ENCODE measurements at regions not wholly inside any gene's neighbourhood (a gene's known extent, or its start where the extent isn't known, plus 50 kb on each side); places are given as distances from the start of the nearest gene placed in this dataset.

DNA sequence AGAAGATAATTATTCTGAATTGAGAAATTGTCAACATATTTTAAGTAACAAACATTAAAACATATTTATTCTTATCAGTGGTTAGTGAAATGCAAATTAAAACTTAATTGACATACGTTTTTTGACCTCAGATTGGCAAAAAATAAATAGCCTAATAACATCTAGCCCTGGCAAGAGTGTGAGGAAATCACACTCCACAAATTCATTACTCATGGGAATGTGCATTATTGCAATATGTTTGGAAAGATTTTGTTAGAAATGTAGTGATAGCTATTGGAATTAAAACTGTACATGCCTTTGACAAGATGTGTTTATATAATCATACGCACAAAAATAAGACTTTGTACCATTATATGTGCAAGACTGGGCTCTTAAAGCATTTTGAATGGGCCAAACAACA, 168.6 kb downstream of the KITLG start:
- no peaks in the 10 kb centered on the region for H3K9me3 ChIP-seq (ENCODE audit: severe bottlenecking)
- H3K4me3 ChIP-seq (ENCODE audit: low read depth, low read length) = no peak overlapping the region
- peaks cover 7% of the 10 kb centered on the region for H3K27me3 ChIP-seq (ENCODE audit: insufficient read depth, low read depth, severe bottlenecking)
- TF ChIP-seq, protein P1, sequence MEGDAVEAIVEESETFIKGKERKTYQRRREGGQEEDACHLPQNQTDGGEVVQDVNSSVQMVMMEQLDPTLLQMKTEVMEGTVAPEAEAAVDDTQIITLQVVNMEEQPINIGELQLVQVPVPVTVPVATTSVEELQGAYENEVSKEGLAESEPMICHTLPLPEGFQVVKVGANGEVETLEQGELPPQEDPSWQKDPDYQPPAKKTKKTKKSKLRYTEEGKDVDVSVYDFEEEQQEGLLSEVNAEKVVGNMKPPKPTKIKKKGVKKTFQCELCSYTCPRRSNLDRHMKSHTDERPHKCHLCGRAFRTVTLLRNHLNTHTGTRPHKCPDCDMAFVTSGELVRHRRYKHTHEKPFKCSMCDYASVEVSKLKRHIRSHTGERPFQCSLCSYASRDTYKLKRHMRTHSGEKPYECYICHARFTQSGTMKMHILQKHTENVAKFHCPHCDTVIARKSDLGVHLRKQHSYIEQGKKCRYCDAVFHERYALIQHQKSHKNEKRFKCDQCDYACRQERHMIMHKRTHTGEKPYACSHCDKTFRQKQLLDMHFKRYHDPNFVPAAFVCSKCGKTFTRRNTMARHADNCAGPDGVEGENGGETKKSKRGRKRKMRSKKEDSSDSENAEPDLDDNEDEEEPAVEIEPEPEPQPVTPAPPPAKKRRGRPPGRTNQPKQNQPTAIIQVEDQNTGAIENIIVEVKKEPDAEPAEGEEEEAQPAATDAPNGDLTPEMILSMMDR (IDR thresholded peaks at IDR 0.05; ENCODE audit: low read depth, low read length) = no peak
- no peak overlapping the region for H3K27ac ChIP-seq
- DNase-seq = no peak
- H3K36me3 ChIP-seq = no peaks in the 10 kb centered on the region

DNA sequence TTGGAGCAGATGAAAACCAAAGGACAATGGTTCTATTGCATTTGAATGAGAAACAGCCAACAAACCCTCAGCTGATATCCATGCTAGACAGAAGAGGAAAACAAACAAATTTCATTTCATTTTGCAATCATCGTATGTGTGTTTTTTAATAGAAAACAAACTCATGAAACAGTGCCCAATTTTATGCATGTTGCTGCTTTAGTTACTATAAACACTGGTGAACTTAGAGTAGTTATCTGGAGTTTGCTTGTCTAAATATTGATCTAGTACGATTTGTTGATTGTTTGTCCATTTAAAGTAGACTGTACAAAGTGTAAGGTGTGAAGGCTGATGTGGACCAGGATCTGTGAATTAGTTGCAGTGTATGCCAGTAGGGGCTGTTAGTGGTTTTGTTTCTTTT, 166.6 kb downstream of the KITLG start:
- H3K27ac ChIP-seq = no peak overlapping the region
- no peaks in the 10 kb centered on the region for H3K36me3 ChIP-seq
- H3K27me3 ChIP-seq (ENCODE audit: insufficient read depth, low read depth, severe bottlenecking) = peaks cover 7% of the 10 kb centered on the region
- no peak for DNase-seq
- TF ChIP-seq, protein P1 (IDR thresholded peaks at IDR 0.05; ENCODE audit: low read depth, low read length) = no peak
- no peak overlapping the region for H3K4me3 ChIP-seq (ENCODE audit: low read depth, low read length)
- H3K9me3 ChIP-seq (ENCODE audit: severe bottlenecking) = no peaks in the 10 kb centered on the region

DNA sequence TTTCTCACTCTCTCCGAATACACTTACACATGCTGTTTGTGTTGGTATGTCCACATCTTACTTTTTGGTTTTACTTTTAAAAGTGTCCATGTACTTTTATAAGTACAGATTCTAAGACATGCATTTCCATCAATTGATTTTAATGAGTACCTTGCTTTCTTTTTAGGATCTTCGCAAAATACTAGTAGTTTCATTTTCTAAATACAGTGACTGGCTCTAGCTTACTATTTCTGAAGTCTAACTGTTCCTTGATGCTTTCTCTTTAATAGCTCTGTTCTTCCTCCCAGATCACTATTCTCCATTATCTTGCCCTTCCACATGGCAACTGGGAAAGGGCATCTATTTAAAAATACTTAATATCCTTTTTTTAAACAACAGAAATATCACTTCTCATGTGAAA, 164.1 kb downstream of the KITLG start:
- no peak overlapping the region for H3K4me3 ChIP-seq (ENCODE audit: low read depth, low read length)
- no peaks in the 10 kb centered on the region for H3K36me3 ChIP-seq
- H3K27me3 ChIP-seq (ENCODE audit: insufficient read depth, low read depth, severe bottlenecking) = peaks cover 6% of the 10 kb centered on the region
- no peaks in the 10 kb centered on the region for H3K9me3 ChIP-seq (ENCODE audit: severe bottlenecking)
- H3K27ac ChIP-seq = no peak overlapping the region
- no peak for DNase-seq
- TF ChIP-seq, protein P1 (IDR thresholded peaks at IDR 0.05; ENCODE audit: low read depth, low read length) = no peak

DNA sequence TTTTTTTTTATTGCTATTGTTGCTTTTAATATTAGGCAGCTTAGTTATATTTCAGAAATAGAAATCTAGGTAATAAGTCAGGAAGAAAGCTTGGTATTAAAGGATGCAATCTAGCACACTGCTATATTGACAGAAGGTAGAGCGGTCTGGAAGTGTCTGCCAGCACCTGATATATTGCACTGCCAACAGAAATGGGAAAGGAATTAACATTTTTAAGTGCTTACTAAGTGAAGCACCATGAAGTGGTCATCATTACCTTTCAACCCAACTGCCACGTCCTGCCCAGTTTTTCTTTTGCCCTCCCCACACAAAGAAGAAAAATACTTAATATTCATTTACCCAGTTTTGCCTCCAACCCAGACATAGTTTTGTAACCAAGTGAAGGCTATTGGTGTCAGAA, 163.5 kb downstream of the KITLG start:
- no peak overlapping the region for H3K4me3 ChIP-seq (ENCODE audit: low read depth, low read length)
- H3K9me3 ChIP-seq (ENCODE audit: severe bottlenecking) = no peaks in the 10 kb centered on the region
- DNase-seq = no peak
- H3K27ac ChIP-seq = no peak overlapping the region
- TF ChIP-seq, protein P1 (IDR thresholded peaks at IDR 0.05; ENCODE audit: low read depth, low read length) = no peak
- H3K36me3 ChIP-seq = no peaks in the 10 kb centered on the region
- H3K27me3 ChIP-seq (ENCODE audit: insufficient read depth, low read depth, severe bottlenecking) = peaks cover 6% of the 10 kb centered on the region

DNA sequence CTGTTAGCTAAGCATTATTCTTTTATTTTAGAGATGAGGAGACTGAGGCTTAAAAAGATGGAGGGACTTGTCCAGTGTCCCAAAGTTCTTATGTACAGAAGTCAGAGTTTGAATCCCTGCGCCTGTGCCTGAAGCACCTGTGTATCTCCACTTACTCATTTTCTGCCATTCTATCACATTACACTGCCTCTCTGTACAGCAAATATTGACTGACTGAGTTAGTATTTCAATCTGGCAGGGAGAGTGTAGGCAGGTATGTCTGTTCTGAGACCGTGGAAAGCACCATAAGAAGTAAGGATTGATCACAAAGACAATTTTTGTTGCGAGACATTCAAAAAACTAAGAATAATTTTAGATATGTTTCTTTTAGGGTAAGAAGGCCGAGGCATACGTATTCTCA, 162.7 kb downstream of the KITLG start:
- TF ChIP-seq, protein P1 (IDR thresholded peaks at IDR 0.05; ENCODE audit: low read depth, low read length) = no peak
- no peaks in the 10 kb centered on the region for H3K36me3 ChIP-seq
- H3K27me3 ChIP-seq (ENCODE audit: insufficient read depth, low read depth, severe bottlenecking) = peaks cover 10% of the 10 kb centered on the region
- DNase-seq = no peak
- H3K27ac ChIP-seq = no peak overlapping the region
- H3K4me3 ChIP-seq (ENCODE audit: low read depth, low read length) = no peak overlapping the region
- no peaks in the 10 kb centered on the region for H3K9me3 ChIP-seq (ENCODE audit: severe bottlenecking)

DNA sequence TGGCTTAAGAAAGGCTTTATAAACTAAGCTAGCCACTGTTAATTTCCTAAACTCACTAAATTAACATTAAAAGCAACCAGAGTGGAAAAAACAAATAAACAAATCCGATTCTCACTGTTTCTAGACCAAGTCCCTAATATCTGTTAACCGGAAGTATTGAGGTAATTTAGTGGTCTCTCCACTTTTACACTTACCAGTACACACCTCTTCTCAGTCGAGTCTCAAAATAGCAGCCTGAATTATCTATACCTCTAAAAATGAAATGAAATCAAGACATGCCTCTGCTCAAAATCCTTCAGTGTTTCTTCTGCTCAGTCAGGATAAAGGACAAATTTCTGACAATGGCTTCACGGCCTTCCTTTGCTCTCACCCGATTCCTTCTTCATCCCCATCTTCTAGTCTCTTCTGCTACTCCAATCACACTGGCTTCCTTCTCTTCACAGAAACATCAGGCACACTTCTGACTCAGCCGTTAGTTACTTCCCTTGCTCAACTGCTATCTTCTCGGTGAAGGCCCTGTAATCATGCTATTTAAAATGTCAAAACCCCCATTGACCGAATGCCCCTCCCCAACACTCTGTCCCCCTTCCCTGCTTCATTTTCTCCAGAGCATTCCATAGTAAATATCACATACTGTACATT, 161.3 kb downstream of the KITLG start:
- H3K9me3 ChIP-seq (ENCODE audit: severe bottlenecking) = no peaks in the 10 kb centered on the region
- H3K27ac ChIP-seq = no peak overlapping the region
- H3K4me3 ChIP-seq (ENCODE audit: low read depth, low read length) = no peak overlapping the region

More for the DNA sequence above, 161.3 kb downstream of the KITLG start:
- Histone ChIP-seq H3K27me3 (ENCODE audit: insufficient read depth, low read depth, severe bottlenecking) (peaks cover 12% of the 10 kb centered on the region), H3K36me3 (no peaks in the 10 kb centered on the region)
- DNase-seq = no peak
- TF ChIP-seq, protein P1 (IDR thresholded peaks at IDR 0.05; ENCODE audit: low read depth, low read length) = no peak
